HepG2 (cell line): ENCODE measurements at regions not wholly inside any gene's neighbourhood (a gene's known extent, or its start where the extent isn't known, plus 50 kb on each side); places are given as distances from the start of the nearest gene placed in this dataset.

Source experiments
- E2F5 ChIP-seq: sonication (generic); formaldehyde crosslinking; conservative IDR thresholded peaks from 2 replicates; pipeline ENCODE4 v1.4.0; 2020; ENCODE audit warnings: missing genetic modification reagents
- FOSL2 ChIP-seq: sonication (generic); formaldehyde crosslinking; IDR thresholded peaks from 2 replicates; pipeline ENCODE4 v1.4.0; 2020; ENCODE audit warnings: missing genetic modification reagents
- MAX ChIP-seq: IDR thresholded peaks from 2 replicates; pipeline ENCODE4 v1.6.1; 2012; ENCODE audit warnings: inconsistent platforms
- POLR2A ChIP-seq, 2 experiments: IDR thresholded peaks; 2 replicates each; pipeline ENCODE4 v1.6.1; 2011; ENCODE audit warnings: low read depth in 2 of 2, low read length in 2 of 2, mild to moderate bottlenecking in 1 of 2, moderate library complexity in 1 of 2; ENCODE audit not compliant: insufficient read depth in 1 of 2
- TAF1 ChIP-seq: sonication (generic); formaldehyde crosslinking; IDR thresholded peaks from 2 replicates; pipeline ENCODE4 v1.4.0; 2020; ENCODE audit warnings: missing genetic modification reagents
- ZC3H4 ChIP-seq: sonication (generic); formaldehyde crosslinking; IDR thresholded peaks from 2 replicates; pipeline ENCODE4 v1.4.0; 2020; ENCODE audit warnings: missing genetic modification reagents, borderline replicate concordance
- ZHX2 ChIP-seq, 2 experiments: sonication (generic) in 1 of 2; formaldehyde crosslinking in 1 of 2; IDR thresholded peaks; 2 replicates each; pipeline versions ENCODE4 v1.6.1 to v1.9.0; 2014 to 2022; ENCODE audit warnings: antibody characterized with exemption in 1 of 2, borderline replicate concordance in 1 of 2, inconsistent platforms in 1 of 2, low read depth in 1 of 2, missing genetic modification reagents in 1 of 2
- ZNF12 ChIP-seq: sonication (generic); formaldehyde crosslinking; IDR thresholded peaks from 2 replicates; pipeline ENCODE4 v1.5.0; 2020; ENCODE audit warnings: missing genetic modification reagents
- ZNF644 ChIP-seq: IDR thresholded peaks from 2 replicates; pipeline ENCODE4 v1.6.1; 2016; ENCODE audit warnings: low read depth
- ZNF652 ChIP-seq: IDR thresholded peaks from 2 replicates; pipeline ENCODE4 v1.6.1; 2016; ENCODE audit warnings: low read depth, borderline replicate concordance
- ZNF670 ChIP-seq: sonication (generic); formaldehyde crosslinking; IDR thresholded peaks from 2 replicates; pipeline ENCODE4 v1.8.0; 2022; ENCODE audit warnings: mild to moderate bottlenecking, missing genetic modification reagents, borderline replicate concordance

GRCh38 chr12:23014749-23015148 lies 389.8 kb downstream of the ETNK1 start:
- TF ChIP-seq ZC3H4 (CRISPR knock-in tag) (no peak), ZHX2 (IDR thresholded peaks at IDR 0.05; ENCODE audit: low read depth) (no peak), ZHX2 (CRISPR knock-in tag; IDR thresholded peaks at IDR 0.05; ENCODE audit: borderline replicate concordance) (no peak), ZNF652 (CRISPR knock-in tag) (no peak), TAF1 (no peak), MAX (no peak), ZNF644 (no peak), ZNF670 (CRISPR knock-in tag) (no peak), POLR2A (IDR thresholded peaks at IDR 0.05; ENCODE audit: insufficient read depth in 1 of 2, low read depth in 2 of 2, low read length in 2 of 2) (no peak), FOSL2 (CRISPR knock-in tag) (no peak), E2F5 (CRISPR knock-in tag) (no peak), ZNF12 (CRISPR knock-in tag) (no peak)
